ENCODE measurements at regions not wholly inside any gene's neighbourhood (a gene's known extent, or its start where the extent isn't known, plus 50 kb on each side); places are given as distances from the start of the nearest gene placed in this dataset.

DNA sequence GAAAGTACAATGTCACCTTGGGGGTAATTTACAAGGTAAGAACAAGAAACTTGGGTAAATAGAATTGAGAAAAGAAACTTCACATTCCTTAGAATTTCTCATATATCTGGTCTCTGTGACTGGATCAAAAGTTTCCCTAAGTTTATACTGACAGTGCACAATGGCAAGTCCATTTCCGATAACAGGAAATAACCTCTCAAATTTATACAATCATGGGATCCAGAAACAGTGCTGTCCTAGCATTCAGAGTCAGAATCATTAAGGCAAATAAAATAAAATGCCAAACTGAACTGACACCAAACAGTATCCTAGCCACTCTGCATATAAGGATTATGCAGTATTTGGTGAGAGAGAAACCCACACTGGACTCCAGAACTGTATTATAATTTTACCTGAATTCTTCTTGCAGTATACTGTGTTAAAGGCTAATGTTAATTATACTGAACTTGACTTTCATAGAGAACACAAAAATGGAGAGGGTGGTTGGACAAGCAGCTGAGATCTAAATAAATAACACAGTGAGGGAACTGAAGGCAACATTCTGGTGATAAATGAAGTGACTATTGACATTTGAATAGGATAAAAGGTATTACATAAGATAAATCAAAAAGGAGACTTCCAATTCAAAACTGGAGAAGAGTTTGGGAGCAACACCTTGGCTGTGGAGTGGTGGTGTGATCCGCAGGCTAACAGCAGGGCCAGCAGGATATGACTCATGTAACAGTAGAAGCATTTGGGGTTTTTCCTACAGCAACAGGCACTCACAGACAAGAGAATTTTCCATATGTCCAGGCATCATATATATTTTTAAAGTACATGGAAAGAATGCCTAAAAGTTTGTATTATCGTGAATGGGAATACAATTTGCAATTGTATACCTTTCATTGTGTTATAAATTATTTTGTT is 932.5 kb upstream of the MIR17HG start:
- peak overlapping the region; percentile 3 for H3K27ac ChIP-seq (ENCODE audit: low read depth, low read length)
- H3K36me3 ChIP-seq (ENCODE audit: insufficient read depth, low read length), result no peaks in the 10 kb centered on the region
- no peak overlapping the region for H3K4me3 ChIP-seq (ENCODE audit: insufficient read depth, low read length)
- H4K20me1 ChIP-seq (ENCODE audit: insufficient read depth, low read length), result no peaks in the 10 kb centered on the region
- H3K79me2 ChIP-seq (ENCODE audit: insufficient read depth, low read length), result no peaks in the 10 kb centered on the region
- peaks cover 23% of the 10 kb centered on the region for H3K4me1 ChIP-seq (ENCODE audit: insufficient read depth, low read length)
- peaks cover 2% of the 10 kb centered on the region for H3K9me3 ChIP-seq (ENCODE audit: low read depth, low read length)
- TF ChIP-seq CTCF (IDR thresholded peaks at IDR 0.05; ENCODE audit: extremely low read depth, low read depth, low read length), result no peak
- peak overlapping the region; percentile 37 for H2AFZ ChIP-seq (ENCODE audit: low read length)
- H3K4me2 ChIP-seq (ENCODE audit: insufficient read depth, low read length), result peak overlapping the region; percentile 49
- H3K27me3 ChIP-seq (ENCODE audit: insufficient read depth, low read length), result no peaks in the 10 kb centered on the region
- DNase-seq (ENCODE audit: insufficient read length, low spot score, missing footprints), result no peak

DNA sequence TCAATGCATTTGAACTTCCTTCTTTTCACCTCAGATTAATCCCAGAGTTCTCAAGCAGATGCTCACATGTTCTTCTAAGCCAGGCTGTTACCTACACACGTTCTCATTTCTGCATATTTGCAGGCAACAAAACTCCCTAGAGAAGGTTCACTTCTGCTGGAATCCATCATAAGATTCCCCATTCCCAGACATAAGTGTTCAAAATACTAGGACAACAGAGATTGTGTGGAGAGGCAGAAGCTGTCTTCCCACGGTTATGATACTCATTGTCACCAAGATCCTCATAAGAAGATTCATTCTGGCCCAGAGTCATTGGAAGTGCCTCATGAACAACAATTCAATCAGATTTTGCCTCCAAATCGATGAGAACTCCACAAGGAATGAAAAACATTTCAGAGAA is 931.6 kb upstream of the MIR17HG start:
- Histone ChIP-seq H3K27ac (ENCODE audit: low read depth, low read length) (peak overlapping the region; percentile 19), H3K4me2 (ENCODE audit: insufficient read depth, low read length) (peak overlapping the region; percentile 14)

DNA sequence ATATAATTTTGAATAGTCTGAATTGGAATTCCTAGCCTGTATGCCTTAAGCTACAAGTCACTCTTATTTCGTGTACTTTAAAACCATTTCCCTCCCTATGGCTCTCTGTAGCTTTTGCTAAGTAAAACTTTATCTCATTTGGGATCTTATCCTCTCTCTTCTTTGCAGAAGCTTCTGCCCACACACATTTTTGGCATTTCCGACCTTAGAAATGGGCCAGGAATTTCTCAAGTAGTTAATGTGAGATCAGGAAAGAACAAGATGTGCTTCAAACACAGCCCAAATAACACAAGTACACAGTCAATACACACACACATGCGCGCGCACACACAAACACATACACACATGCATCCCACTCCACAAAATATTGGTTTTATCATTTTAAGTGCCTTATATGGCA is 931.0 kb upstream of the MIR17HG start:
- Histone ChIP-seq H2AFZ (ENCODE audit: low read length) (no peak overlapping the region), H3K4me2 (ENCODE audit: insufficient read depth, low read length) (peak overlapping the region; percentile 14), H3K79me2 (ENCODE audit: insufficient read depth, low read length) (no peaks in the 10 kb centered on the region), H3K4me3 (ENCODE audit: insufficient read depth, low read length) (no peak overlapping the region), H3K4me1 (ENCODE audit: insufficient read depth, low read length) (peaks cover 23% of the 10 kb centered on the region), H3K27ac (ENCODE audit: low read depth, low read length) (peak overlapping the region; percentile 19), H4K20me1 (ENCODE audit: insufficient read depth, low read length) (no peaks in the 10 kb centered on the region), H3K36me3 (ENCODE audit: insufficient read depth, low read length) (no peaks in the 10 kb centered on the region), H3K27me3 (ENCODE audit: insufficient read depth, low read length) (no peaks in the 10 kb centered on the region), H3K9me3 (ENCODE audit: low read depth, low read length) (peaks cover 2% of the 10 kb centered on the region)
- DNase-seq (ENCODE audit: insufficient read length, low spot score, missing footprints), result no peak
- TF ChIP-seq CTCF (IDR thresholded peaks at IDR 0.05; ENCODE audit: extremely low read depth, low read depth, low read length), result no peak

More for the DNA sequence above, 931.6 kb upstream of the MIR17HG start:
- Histone ChIP-seq H2AFZ (ENCODE audit: low read length) (peak overlapping the region; percentile 65), H3K4me1 (ENCODE audit: insufficient read depth, low read length) (peaks cover 23% of the 10 kb centered on the region), H3K79me2 (ENCODE audit: insufficient read depth, low read length) (no peaks in the 10 kb centered on the region), H4K20me1 (ENCODE audit: insufficient read depth, low read length) (no peaks in the 10 kb centered on the region), H3K27me3 (ENCODE audit: insufficient read depth, low read length) (no peaks in the 10 kb centered on the region), H3K4me3 (ENCODE audit: insufficient read depth, low read length) (no peak overlapping the region), H3K9me3 (ENCODE audit: low read depth, low read length) (peaks cover 2% of the 10 kb centered on the region), H3K36me3 (ENCODE audit: insufficient read depth, low read length) (no peaks in the 10 kb centered on the region)
- DNase-seq (ENCODE audit: insufficient read length, low spot score, missing footprints), result no peak
- no peak for TF ChIP-seq CTCF (IDR thresholded peaks at IDR 0.05; ENCODE audit: extremely low read depth, low read depth, low read length)

DNA sequence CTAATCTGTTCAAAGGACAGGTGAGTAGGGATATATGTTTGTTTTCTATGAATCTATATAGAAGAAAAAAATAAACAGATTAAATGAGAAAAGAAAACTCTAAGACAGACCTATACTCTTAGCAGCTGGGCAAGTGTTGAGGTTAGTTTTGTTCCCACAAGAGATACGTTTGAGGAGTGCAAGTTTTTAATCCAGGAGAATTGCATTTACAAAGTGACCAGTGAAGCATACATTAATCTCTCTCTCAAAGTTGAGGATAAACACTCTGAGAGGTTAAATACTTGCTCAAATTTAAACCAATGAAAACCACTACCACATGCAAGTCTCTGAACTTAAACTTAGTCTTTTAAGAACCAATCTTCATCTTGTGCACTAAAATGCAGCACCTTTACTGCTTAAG is 930.5 kb upstream of the MIR17HG start:
- Histone ChIP-seq H4K20me1 (ENCODE audit: insufficient read depth, low read length) (no peaks in the 10 kb centered on the region), H3K9me3 (ENCODE audit: low read depth, low read length) (peaks cover 2% of the 10 kb centered on the region), H2AFZ (ENCODE audit: low read length) (no peak overlapping the region), H3K79me2 (ENCODE audit: insufficient read depth, low read length) (no peaks in the 10 kb centered on the region), H3K4me1 (ENCODE audit: insufficient read depth, low read length) (peaks cover 23% of the 10 kb centered on the region), H3K36me3 (ENCODE audit: insufficient read depth, low read length) (no peaks in the 10 kb centered on the region), H3K27ac (ENCODE audit: low read depth, low read length) (no peak overlapping the region), H3K4me3 (ENCODE audit: insufficient read depth, low read length) (no peak overlapping the region), H3K27me3 (ENCODE audit: insufficient read depth, low read length) (no peaks in the 10 kb centered on the region), H3K4me2 (ENCODE audit: insufficient read depth, low read length) (no peak overlapping the region)
- no peak for DNase-seq (ENCODE audit: insufficient read length, low spot score, missing footprints)
- TF ChIP-seq CTCF (IDR thresholded peaks at IDR 0.05; ENCODE audit: extremely low read depth, low read depth, low read length), result no peak

All from osteoblast (primary cell).